ENCODE measurements at regions not wholly inside any gene's neighbourhood (a gene's known extent, or its start where the extent isn't known, plus 50 kb on each side); places are given as distances from the start of the nearest gene placed in this dataset.

GRCh38 chr5:114657342-114658130, 295.7 kb downstream of the KCNN2 start:
- DNase-seq (ENCODE audit: low read depth) = no peak

GRCh38 chr5:114649878-114650277, 288.0 kb downstream of the KCNN2 start:
- no peak for DNase-seq (ENCODE audit: low read depth)

GRCh38 chr5:114648940-114649339, 287.1 kb downstream of the KCNN2 start:
- no peak for DNase-seq (ENCODE audit: low read depth)

GRCh38 chr5:114644576-114644975, 282.7 kb downstream of the KCNN2 start:
- no peak for DNase-seq (ENCODE audit: low read depth)

- no peak for DNase-seq (ENCODE audit: low read depth)
Observed at GRCh38 chr5:114636271-114636670, 274.4 kb downstream of the KCNN2 start.

DNA sequence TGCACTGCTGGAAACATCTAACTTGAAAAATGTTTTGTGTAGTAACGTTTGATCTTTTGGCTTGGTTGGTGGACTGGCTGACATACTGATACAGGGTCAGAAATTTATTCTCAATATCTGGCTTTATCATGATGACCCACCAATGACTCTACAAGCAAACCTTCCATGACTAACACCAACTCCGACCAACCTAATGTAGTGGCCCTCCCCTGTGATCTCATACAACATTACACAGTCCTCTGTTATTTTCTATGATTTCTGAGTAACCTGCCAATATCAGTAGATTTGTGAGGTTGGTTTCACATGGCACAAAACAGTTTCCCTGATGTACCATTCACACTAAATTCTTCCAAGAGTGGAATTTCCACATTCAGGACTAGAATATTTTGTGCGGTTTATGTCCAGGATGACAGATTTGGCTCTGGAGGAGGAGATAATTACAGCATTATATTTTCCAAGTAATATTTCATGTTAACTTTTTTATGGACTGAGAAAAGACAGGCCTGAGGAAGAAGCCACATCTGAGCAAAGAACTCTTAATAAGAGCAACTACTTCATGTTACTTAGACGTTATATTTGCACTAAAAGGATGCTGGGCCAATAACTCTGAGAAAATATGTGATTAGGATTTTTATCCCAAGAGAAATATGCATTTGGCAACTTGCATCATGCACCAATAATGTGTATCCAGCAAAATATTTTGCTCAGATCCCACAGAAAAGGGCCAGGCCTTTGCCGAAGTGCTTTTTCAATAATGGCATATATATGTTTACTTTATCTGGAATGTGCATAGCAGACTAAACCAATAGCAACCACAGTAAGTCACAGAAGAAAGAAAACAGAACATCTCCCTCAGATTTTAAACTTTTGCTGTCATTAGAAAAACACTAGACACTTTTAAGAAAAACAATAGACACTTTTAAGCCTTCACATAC, 273.4 kb downstream of the KCNN2 start:
- no peak for DNase-seq (ENCODE audit: low read depth)

DNA sequence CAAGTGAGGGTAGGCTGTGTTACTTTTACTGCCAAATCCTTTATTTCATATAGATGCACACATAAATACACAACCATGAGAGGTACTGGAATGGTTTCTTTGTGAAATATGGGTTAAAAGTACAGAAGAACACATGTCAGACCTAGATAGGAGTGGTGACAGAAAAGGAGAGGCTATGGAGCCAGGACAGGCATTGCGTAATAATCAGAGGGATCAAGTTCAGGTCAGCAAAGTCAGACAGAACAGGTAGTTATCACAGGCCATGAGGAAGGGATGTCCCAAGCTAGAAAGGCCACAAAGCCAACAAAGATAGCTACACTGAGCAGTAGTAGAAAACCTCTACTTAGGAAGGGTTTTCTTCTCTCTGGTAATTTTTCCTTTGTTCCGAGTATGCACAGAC, 272.6 kb downstream of the KCNN2 start:
- DNase-seq (ENCODE audit: low read depth) = no peak

DNA sequence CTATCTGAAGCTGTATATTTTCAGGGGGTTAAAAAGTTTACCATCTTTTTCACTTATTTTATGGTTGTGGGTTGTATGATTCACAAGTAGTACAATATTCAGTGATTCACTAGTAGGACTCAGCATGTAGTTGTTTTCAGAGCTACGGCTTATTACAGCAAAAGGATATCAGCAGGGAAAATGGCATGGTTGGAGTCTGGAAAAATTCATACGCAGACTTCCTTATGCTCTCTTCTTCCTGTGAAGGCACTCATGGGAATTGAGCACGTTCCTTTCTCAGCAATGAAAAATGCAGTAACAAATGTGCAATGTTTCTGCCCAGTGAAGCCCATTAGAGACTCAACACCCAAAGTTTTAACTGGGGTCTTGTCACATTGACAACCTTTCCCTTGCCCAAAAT, 250.5 kb downstream of the KCNN2 start:
- no peak for DNase-seq (ENCODE audit: low read depth)

DNA sequence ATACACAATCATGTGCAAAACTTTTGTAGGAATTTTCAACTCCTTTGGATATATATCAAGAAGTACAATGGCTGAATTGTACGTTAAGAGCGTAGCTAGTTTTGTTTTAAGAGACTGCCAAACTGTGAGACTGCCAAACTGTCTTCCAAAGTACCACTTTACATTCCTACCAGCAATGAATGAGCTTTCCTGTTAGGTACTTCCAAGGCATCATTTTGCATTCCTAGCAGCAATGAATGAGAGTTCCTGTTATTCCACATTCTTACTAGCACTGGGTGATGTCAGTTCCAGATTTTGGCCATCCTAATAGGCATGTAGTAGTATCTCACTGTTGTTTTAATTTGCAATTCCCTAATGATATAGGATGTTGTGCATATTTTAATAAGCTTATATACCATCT, 219.3 kb downstream of the KCNN2 start:
- DNase-seq (ENCODE audit: low read depth) = no peak

GRCh38 chr5:114565871-114566270, 204.0 kb downstream of the KCNN2 start:
- DNase-seq (ENCODE audit: low read depth) = no peak

DNA sequence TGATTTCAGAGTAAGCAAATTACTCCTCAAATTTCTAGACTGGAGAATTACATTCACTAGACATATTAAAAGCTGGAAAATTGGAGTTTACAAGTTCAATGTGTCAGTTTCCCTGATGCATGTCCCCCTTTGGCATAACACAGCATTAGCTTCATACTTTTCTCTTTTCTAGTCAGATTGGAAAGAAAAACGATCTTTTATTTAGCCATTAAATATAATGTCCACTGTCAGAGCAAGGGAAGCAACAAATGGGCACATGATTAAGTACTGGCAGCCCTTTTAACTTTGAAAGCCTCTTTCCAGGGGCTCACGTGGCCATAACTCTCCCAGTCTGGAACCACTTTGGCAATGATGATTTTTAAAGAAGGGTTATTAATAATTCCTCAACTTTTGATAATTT, 203.3 kb downstream of the KCNN2 start:
- no peak for DNase-seq (ENCODE audit: low read depth)

- no peak for DNase-seq (ENCODE audit: low read depth)
Observed at GRCh38 chr5:114561415-114561814, 199.5 kb downstream of the KCNN2 start.

Measured in HS-5 (cell line).